ENCODE measurements at regions not wholly inside any gene's neighbourhood (a gene's known extent, or its start where the extent isn't known, plus 50 kb on each side); places are given as distances from the start of the nearest gene placed in this dataset.

DNA sequence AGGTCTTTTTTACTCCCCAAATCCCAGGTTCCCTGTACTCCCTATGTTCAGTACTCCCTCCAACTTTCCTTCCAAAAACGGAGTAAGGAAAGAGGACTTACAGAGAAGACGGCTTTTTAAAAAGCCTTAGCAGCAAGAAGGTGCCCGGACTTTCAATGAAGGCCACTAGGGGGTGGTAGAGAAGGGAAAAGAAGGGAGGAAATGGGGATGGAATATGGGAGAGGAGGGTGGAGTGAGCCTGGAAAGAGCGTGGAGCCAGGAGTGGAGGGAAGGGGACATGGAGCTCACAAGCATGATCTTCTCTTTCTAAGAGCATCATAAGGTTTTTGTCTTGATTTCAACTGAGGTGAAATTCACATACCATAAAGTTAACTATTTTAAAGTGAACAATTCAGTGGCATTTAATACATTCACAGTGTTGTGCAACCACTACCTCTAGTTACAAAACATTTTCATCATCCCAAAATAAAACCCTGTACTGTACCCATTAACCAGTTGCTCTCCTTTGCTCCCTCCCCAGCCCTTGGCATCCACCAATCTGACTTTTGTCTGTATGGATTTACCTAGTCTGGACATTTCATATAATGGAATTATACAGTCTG is 129.9 kb downstream of the ZNF281 start:
- Histone ChIP-seq H3K9ac (ENCODE audit: low read length) (no peak overlapping the region), H3K36me3 (ENCODE audit: control insufficient read depth, insufficient read depth, low read length, severe bottlenecking) (no peaks in the 10 kb centered on the region), H3K4me1 (ENCODE audit: control insufficient read depth, insufficient read depth, low read length) (no peaks in the 10 kb centered on the region), H3K4me3 (ENCODE audit: low read length) (no peak overlapping the region), H3K27me3 (replicated peaks; ENCODE audit: control insufficient read depth, insufficient read depth, low read length) (no peaks in the 10 kb centered on the region), H3K9me3 (ENCODE audit: control insufficient read depth, low read length) (no peaks in the 10 kb centered on the region)
- peak; percentile 77 for DNase-seq (ENCODE audit: low read depth)

DNA sequence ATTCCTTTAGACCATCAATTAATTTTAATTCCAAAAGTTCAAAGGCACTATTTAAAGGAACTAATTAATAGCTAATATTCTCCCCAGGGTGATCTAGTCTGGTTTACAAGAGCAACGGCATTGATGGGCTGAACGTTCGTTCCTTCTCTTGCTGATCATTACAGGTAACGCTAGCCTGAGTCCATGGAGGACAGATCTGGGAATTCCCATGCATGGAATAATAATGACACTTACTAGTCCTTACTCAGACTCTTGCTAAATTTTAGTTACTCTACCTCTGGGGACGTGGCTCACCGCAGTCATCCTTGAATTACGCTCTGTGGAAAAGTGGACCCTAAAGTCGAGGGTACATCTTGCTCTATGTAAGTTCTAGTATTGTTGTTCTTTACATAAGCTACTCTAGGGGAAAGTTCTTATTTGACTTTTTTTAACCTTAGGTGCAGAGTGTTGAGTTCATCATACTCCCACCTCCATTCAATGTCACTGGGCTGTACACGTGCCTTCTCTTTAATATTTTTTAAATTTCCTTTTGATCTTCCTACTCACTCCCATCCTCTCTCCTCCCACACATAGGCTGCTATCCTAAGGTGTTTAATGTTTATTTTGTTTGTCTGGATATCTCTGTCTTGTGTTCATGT is 133.9 kb downstream of the ZNF281 start:
- no peaks in the 10 kb centered on the region for H3K36me3 ChIP-seq (ENCODE audit: control insufficient read depth, insufficient read depth, low read length, severe bottlenecking)
- H3K27me3 ChIP-seq (replicated peaks; ENCODE audit: control insufficient read depth, insufficient read depth, low read length) = no peaks in the 10 kb centered on the region
- H3K9me3 ChIP-seq (ENCODE audit: control insufficient read depth, low read length) = no peaks in the 10 kb centered on the region
- H3K4me3 ChIP-seq (ENCODE audit: low read length) = no peak overlapping the region
- H3K9ac ChIP-seq (ENCODE audit: low read length) = no peak overlapping the region
- no peaks in the 10 kb centered on the region for H3K4me1 ChIP-seq (ENCODE audit: control insufficient read depth, insufficient read depth, low read length)
- DNase-seq (ENCODE audit: low read depth) = no peak

DNA sequence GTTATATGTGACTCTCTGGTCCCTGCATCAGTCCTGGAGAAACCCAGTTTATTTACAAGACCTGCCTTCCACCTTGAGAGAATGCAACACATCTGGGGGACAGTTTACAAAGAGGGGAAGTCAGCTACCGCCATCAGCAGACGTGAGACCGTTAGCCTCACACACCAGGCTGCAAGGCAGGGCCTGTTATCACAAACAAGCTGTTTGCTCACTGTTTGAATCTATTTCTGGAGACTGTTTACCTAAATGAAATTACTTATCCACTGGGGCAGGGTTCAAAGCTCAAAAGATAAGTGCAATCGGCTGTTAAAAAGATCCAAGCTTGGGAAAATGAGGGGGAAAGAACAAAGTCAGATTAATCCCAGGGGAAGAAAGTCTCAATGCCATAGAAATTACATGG is 134.4 kb downstream of the ZNF281 start:
- DNase-seq (ENCODE audit: low read depth) = no peak
- Histone ChIP-seq H3K4me1 (ENCODE audit: control insufficient read depth, insufficient read depth, low read length) (no peaks in the 10 kb centered on the region), H3K9ac (ENCODE audit: low read length) (no peak overlapping the region)

DNA sequence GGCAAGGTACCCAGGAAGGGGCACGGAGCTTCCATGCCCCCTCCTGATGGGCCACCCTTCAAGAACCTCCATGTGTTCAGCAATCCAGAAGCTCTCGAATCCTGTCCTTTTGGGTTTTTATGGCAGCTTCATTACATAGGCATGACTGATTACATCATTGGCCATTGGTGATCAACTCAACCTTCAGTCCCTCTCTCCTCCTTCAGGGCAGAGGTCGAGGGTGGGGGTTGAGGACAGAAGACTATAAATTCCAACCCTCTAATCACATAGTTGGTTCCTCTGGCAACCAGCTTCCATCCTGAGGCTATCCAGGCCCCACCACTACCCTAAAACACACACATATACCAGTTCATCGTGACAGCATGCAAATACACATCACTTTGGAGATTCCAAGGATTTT is 135.7 kb downstream of the ZNF281 start:
- H3K9me3 ChIP-seq (ENCODE audit: control insufficient read depth, low read length) = no peaks in the 10 kb centered on the region

More for the DNA sequence above, 134.4 kb downstream of the ZNF281 start:
- Histone ChIP-seq H3K9me3 (ENCODE audit: control insufficient read depth, low read length) (no peaks in the 10 kb centered on the region), H3K36me3 (ENCODE audit: control insufficient read depth, insufficient read depth, low read length, severe bottlenecking) (no peaks in the 10 kb centered on the region), H3K27me3 (replicated peaks; ENCODE audit: control insufficient read depth, insufficient read depth, low read length) (no peaks in the 10 kb centered on the region), H3K4me3 (ENCODE audit: low read length) (no peak overlapping the region)

DNA sequence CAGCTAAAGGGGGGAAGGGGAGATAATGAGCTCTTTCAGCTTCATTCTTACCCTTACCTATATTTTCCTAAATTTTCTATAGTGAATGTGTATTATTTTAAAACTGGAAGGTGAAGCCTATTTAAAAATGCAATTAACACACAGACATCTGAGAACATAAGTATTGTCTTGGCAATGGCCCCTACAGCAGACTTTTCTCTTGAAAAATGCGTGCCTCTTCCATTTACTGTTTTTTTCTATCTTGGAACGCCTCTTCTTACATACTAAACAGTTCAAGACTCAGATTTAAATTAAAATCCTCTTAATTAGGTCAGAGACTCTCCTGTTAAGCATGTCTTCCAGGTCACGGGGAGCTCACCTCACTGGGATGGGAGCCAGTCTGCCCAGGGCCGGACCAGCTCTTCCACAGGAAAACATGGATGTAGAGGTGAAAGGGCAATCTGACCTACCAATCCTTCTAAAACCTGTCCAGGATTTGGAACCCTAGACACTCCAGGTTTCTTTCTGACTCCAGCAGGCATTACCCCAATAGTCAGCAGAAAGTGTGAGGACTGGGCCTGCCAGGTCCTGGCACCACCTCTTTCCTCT is 137.3 kb downstream of the ZNF281 start:
- H3K9me3 ChIP-seq (ENCODE audit: control insufficient read depth, low read length) = no peaks in the 10 kb centered on the region
- H3K4me1 ChIP-seq (ENCODE audit: control insufficient read depth, insufficient read depth, low read length) = no peaks in the 10 kb centered on the region
- H3K27me3 ChIP-seq (replicated peaks; ENCODE audit: control insufficient read depth, insufficient read depth, low read length) = no peaks in the 10 kb centered on the region
- no peak for DNase-seq (ENCODE audit: low read depth)
- H3K4me3 ChIP-seq (ENCODE audit: low read length) = no peak overlapping the region
- no peaks in the 10 kb centered on the region for H3K36me3 ChIP-seq (ENCODE audit: control insufficient read depth, insufficient read depth, low read length, severe bottlenecking)
- no peak overlapping the region for H3K9ac ChIP-seq (ENCODE audit: low read length)

More for the DNA sequence above, 135.7 kb downstream of the ZNF281 start:
- Histone ChIP-seq H3K4me1 (ENCODE audit: control insufficient read depth, insufficient read depth, low read length) (no peaks in the 10 kb centered on the region), H3K4me3 (ENCODE audit: low read length) (no peak overlapping the region), H3K27me3 (replicated peaks; ENCODE audit: control insufficient read depth, insufficient read depth, low read length) (no peaks in the 10 kb centered on the region), H3K36me3 (ENCODE audit: control insufficient read depth, insufficient read depth, low read length, severe bottlenecking) (no peaks in the 10 kb centered on the region), H3K9ac (ENCODE audit: low read length) (no peak overlapping the region)
- no peak for DNase-seq (ENCODE audit: low read depth)

DNA sequence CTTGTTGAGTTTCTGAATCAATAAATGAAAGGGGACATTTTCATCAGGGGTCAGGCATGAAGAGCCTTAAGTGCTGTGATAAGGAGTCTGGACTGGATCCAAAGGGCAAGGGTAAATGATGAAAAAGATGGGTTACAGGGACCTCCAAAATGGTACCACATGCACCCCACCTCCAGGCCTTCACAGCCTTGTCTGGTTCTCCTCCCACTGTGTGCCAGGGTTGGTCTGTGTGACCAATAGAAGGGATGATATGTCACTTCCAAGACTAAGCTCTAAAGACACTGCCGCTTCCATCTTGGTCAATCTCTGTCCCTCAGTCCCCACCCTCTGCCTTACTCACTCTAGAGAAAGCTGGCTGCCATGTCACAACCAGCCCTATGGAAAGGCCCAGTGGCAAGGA is 140.6 kb downstream of the ZNF281 start:
- no peak overlapping the region for H3K9ac ChIP-seq (ENCODE audit: low read length)
- no peaks in the 10 kb centered on the region for H3K27me3 ChIP-seq (replicated peaks; ENCODE audit: control insufficient read depth, insufficient read depth, low read length)
- H3K4me3 ChIP-seq (ENCODE audit: low read length) = no peak overlapping the region
- H3K36me3 ChIP-seq (ENCODE audit: control insufficient read depth, insufficient read depth, low read length, severe bottlenecking) = no peaks in the 10 kb centered on the region
- DNase-seq (ENCODE audit: low read depth) = no peak
- no peaks in the 10 kb centered on the region for H3K4me1 ChIP-seq (ENCODE audit: control insufficient read depth, insufficient read depth, low read length)
- no peaks in the 10 kb centered on the region for H3K9me3 ChIP-seq (ENCODE audit: control insufficient read depth, low read length)

DNA sequence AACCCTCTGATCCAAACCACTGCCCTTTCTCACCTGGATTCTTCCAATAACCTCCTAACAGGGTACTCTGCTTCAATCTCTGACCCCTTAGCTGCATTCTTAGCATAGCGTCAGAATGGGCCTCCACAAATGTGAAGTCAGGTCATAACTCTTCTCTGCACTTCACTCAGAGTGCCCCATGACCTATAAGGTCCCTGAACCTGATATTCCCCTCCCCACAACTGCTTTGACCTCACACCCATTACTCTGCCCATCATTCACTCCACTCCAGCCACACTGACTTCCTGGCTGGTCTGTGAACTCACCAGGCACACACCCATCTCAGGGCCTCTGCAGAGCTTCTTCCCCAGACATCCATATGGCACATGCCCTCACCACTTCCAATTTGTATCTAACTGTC is 141.9 kb downstream of the ZNF281 start:
- DNase-seq (ENCODE audit: low read depth) = no peak
- H3K4me3 ChIP-seq (ENCODE audit: low read length) = no peak overlapping the region
- H3K9me3 ChIP-seq (ENCODE audit: control insufficient read depth, low read length) = no peaks in the 10 kb centered on the region
- no peaks in the 10 kb centered on the region for H3K27me3 ChIP-seq (replicated peaks; ENCODE audit: control insufficient read depth, insufficient read depth, low read length)
- no peaks in the 10 kb centered on the region for H3K4me1 ChIP-seq (ENCODE audit: control insufficient read depth, insufficient read depth, low read length)
- no peaks in the 10 kb centered on the region for H3K36me3 ChIP-seq (ENCODE audit: control insufficient read depth, insufficient read depth, low read length, severe bottlenecking)
- no peak overlapping the region for H3K9ac ChIP-seq (ENCODE audit: low read length)

DNA sequence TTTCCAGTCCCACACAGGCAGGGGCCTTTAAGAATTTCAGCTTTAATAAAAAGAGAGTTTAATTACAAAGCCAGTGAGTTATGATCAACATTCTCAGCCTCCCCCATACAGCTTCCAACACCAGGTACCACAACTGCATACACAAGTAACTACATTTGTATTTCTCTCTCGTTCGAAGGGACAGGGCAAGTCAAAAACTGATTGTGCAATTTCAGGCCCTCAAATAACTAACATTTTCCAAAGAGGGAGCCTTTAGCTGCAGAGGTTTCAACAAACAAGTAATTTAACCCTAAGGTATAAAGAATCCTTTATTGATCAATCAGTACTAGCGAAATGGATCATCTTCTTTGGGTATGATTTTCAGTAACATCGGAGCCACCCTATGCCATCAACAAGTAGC is 142.4 kb downstream of the ZNF281 start:
- H3K27me3 ChIP-seq (replicated peaks; ENCODE audit: control insufficient read depth, insufficient read depth, low read length) = no peaks in the 10 kb centered on the region
- no peak overlapping the region for H3K9ac ChIP-seq (ENCODE audit: low read length)
- no peak overlapping the region for H3K4me3 ChIP-seq (ENCODE audit: low read length)
- no peaks in the 10 kb centered on the region for H3K4me1 ChIP-seq (ENCODE audit: control insufficient read depth, insufficient read depth, low read length)
- no peaks in the 10 kb centered on the region for H3K36me3 ChIP-seq (ENCODE audit: control insufficient read depth, insufficient read depth, low read length, severe bottlenecking)
- no peaks in the 10 kb centered on the region for H3K9me3 ChIP-seq (ENCODE audit: control insufficient read depth, low read length)
- no peak for DNase-seq (ENCODE audit: low read depth)

DNA sequence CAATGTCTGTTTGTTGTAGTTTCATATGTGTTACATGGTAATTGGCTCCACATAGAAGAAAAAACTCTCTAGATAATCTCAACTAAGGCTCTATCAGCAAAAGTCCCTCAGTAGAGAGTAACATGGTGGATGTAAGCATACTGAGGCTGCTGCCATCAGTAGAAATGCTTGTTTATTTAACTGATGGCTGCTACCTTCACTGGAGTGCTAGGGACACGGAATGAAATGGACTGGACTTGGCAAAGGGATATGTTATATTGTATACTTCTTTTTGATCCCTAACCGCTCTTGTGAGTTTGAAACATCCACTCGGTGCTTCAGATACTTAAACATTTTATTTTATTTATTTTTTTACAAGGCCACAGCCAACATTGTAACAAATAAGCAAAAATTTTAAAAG is 143.0 kb downstream of the ZNF281 start:
- Histone ChIP-seq H3K9me3 (ENCODE audit: control insufficient read depth, low read length) (no peaks in the 10 kb centered on the region), H3K4me3 (ENCODE audit: low read length) (no peak overlapping the region), H3K9ac (ENCODE audit: low read length) (no peak overlapping the region), H3K4me1 (ENCODE audit: control insufficient read depth, insufficient read depth, low read length) (no peaks in the 10 kb centered on the region), H3K36me3 (ENCODE audit: control insufficient read depth, insufficient read depth, low read length, severe bottlenecking) (no peaks in the 10 kb centered on the region), H3K27me3 (replicated peaks; ENCODE audit: control insufficient read depth, insufficient read depth, low read length) (no peaks in the 10 kb centered on the region)
- DNase-seq (ENCODE audit: low read depth) = no peak

DNA sequence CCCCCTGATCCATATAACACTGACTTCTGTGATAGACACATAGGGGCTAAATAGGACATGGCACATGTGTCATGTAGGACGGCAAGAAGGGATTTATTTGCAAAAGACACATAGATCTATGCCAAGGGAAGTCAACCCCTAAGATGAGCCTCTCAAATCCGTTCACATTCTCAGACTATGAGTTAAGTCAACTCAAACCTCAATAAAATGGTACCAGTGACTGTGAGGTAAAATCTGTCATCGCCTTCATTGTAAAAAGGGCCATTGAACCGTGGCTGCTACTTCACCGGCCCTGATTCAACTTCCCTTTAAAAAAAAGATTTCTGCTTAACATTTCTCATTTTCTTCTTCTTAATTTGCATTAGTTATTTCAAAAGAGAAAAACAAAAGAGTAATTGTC is 144.0 kb downstream of the ZNF281 start:
- H3K4me3 ChIP-seq (ENCODE audit: low read length) = no peak overlapping the region
- no peaks in the 10 kb centered on the region for H3K36me3 ChIP-seq (ENCODE audit: control insufficient read depth, insufficient read depth, low read length, severe bottlenecking)
- no peaks in the 10 kb centered on the region for H3K27me3 ChIP-seq (replicated peaks; ENCODE audit: control insufficient read depth, insufficient read depth, low read length)
- H3K9me3 ChIP-seq (ENCODE audit: control insufficient read depth, low read length) = no peaks in the 10 kb centered on the region
- H3K4me1 ChIP-seq (ENCODE audit: control insufficient read depth, insufficient read depth, low read length) = no peaks in the 10 kb centered on the region
- H3K9ac ChIP-seq (ENCODE audit: low read length) = no peak overlapping the region
- DNase-seq (ENCODE audit: low read depth) = no peak

DNA sequence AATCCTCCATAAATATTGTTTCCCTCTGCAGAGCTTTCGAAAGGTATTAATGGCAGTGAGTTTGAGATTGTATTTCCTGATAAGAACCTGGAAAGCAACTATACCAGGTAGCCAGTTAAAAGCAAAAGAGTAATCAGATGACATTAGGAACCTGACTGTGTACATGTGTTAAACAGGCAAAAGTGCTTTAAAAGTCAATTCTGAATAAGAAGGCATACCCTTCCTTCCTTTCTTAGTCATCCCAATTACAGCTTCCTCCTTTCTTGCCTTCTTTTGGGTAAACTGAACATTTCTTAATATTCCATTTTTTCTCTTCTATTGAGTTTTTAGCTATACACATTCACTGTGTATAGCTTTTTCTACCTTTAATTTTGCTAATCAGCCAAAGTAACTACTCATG is 144.7 kb downstream of the ZNF281 start:
- H3K4me1 ChIP-seq (ENCODE audit: control insufficient read depth, insufficient read depth, low read length) = no peaks in the 10 kb centered on the region
- no peaks in the 10 kb centered on the region for H3K27me3 ChIP-seq (replicated peaks; ENCODE audit: control insufficient read depth, insufficient read depth, low read length)
- H3K36me3 ChIP-seq (ENCODE audit: control insufficient read depth, insufficient read depth, low read length, severe bottlenecking) = no peaks in the 10 kb centered on the region

More for the DNA sequence above, 144.7 kb downstream of the ZNF281 start:
- H3K9ac ChIP-seq (ENCODE audit: low read length) = no peak overlapping the region
- no peaks in the 10 kb centered on the region for H3K9me3 ChIP-seq (ENCODE audit: control insufficient read depth, low read length)
- no peak overlapping the region for H3K4me3 ChIP-seq (ENCODE audit: low read length)
- no peak for DNase-seq (ENCODE audit: low read depth)

Data from adipocyte (in vitro differentiated cells).